Panc1 (cell line): ENCODE measurements at regions not wholly inside any gene's neighbourhood (a gene's known extent, or its start where the extent isn't known, plus 50 kb on each side); places are given as distances from the start of the nearest gene placed in this dataset.
"Not testable (repeated sequence)": the region's sequence is repeated elsewhere in the genome, so short reads cannot be mapped to it uniquely, and the experiment has no call there.

Source experiments
- ATAC-seq: fragments of 200-7000 bp; cut with Tn5 transposase; 2 replicates; pipeline ENCODE4 v1.9.1; 2020; ENCODE audit warnings: mild to moderate bottlenecking, moderate library complexity
- BruUV-seq: library from RNA; stranded (reverse); fragments of 400-500 nt; replicated peaks from 2 replicates; lab custom pipeline; 2021; lab: Mats Ljungman, UMichigan
- CTCF ChIA-PET: fragments of 300-600 bp; sonication (Branson Sonifier 250); formaldehyde crosslinking; loops from one replicate; lab custom pipeline; 2022; ENCODE audit warnings: antibody characterized with exemption; lab: Charles Lee
- POLR2A ChIA-PET: fragments of 300-600 bp; sonication (Branson Sonifier 250); formaldehyde crosslinking; loops from one replicate; lab custom pipeline; 2022; ENCODE audit warnings: antibody characterized with exemption; lab: Charles Lee
- DNase-seq: peaks from one replicate; pipeline ENCODE4 v3.0.0-alpha.2; 2010; ENCODE audit warnings: low read depth, low spot score
- H3K27ac ChIP-seq: 2 replicates; pipeline ENCODE4 v1.5.1; 2011; ENCODE audit warnings: mild to moderate bottlenecking, low read length, inconsistent platforms
- H3K27me3 ChIP-seq: fragments of 200-500 bp; sonication (Bioruptor generic); 2 replicates; pipeline ENCODE4 v1.6.0; 2014; ENCODE audit warnings: low read length, inconsistent platforms; ENCODE audit not compliant: control insufficient read depth, insufficient read depth
- H3K36me3 ChIP-seq: fragments of 200-500 bp; sonication (Bioruptor generic); 2 replicates; pipeline ENCODE4 v1.5.1; 2014; ENCODE audit warnings: inconsistent platforms, mild to moderate bottlenecking, low read length, moderate library complexity; ENCODE audit not compliant: control insufficient read depth, insufficient read depth
- H3K4me1 ChIP-seq: 2 replicates; pipeline ENCODE4 v1.5.1; 2011; ENCODE audit warnings: inconsistent platforms, mild to moderate bottlenecking, low read length, moderate library complexity; ENCODE audit not compliant: control insufficient read depth, insufficient read depth
- H3K4me3 ChIP-seq, 2 experiments: 2 replicates each; pipeline ENCODE4 v1.5.1; 2011 to 2012; ENCODE audit warnings: low read depth in 2 of 2, low read length in 2 of 2, mild to moderate bottlenecking in 2 of 2, inconsistent platforms in 1 of 2, moderate library complexity in 1 of 2
- H3K9me3 ChIP-seq: fragments of 200-500 bp; sonication (Bioruptor generic); 2 replicates; pipeline ENCODE4 v1.5.1; 2014; ENCODE audit warnings: low read depth, mild to moderate bottlenecking, inconsistent platforms, low read length, moderate library complexity; ENCODE audit not compliant: control insufficient read depth, insufficient read depth
- CTCF ChIP-seq: fragments of 450-650 bp; IDR thresholded peaks from 2 replicates; pipeline ENCODE4 v1.5.1; 2017; ENCODE audit warnings: mild to moderate bottlenecking
- POLR2AphosphoS5 ChIP-seq: IDR thresholded peaks from 2 replicates; pipeline ENCODE4 v1.6.1; 2012; ENCODE audit warnings: mild to moderate bottlenecking, low read depth, low read length, moderate library complexity
- REST ChIP-seq, 2 experiments: IDR thresholded peaks; 2 replicates each; pipeline ENCODE4 v1.6.1; 2011 to 2012; ENCODE audit warnings: low read depth in 2 of 2, control low read depth in 1 of 2, low read length in 1 of 2, mild to moderate bottlenecking in 1 of 2, moderate library complexity in 1 of 2; ENCODE audit not compliant: insufficient read depth in 1 of 2
- SIN3A ChIP-seq: IDR thresholded peaks from 2 replicates; pipeline ENCODE4 v1.6.1; 2012; ENCODE audit warnings: low read depth, mild to moderate bottlenecking, low read length, moderate library complexity, borderline replicate concordance; ENCODE audit not compliant: insufficient read depth
- TCF7L2 ChIP-seq: IDR thresholded peaks from 2 replicates; pipeline ENCODE4 v1.6.1; 2011; ENCODE audit warnings: mild to moderate bottlenecking, low read depth, low read length, inconsistent platforms
- in situ Hi-C: cut with HindIII; loops from 2 replicates; pipeline ENCODE4 v1.10.0; 2016; ENCODE audit warnings: low sequenced_read_pairs, low pct_unique_long_range_greater_than_20kb
- intact Hi-C: fragments of 100-400 bp; cut with micrococcal nuclease; formaldehyde crosslinking; loops from one replicate; pipeline ENCODE4 v1.10.0; 2022; ENCODE audit not compliant: unreplicated experiment

- Histone ChIP-seq H3K4me1 (no peaks in the 10 kb centered on the region), H3K9me3 (no peaks in the 10 kb centered on the region), H3K36me3 (no peaks in the 10 kb centered on the region), H3K27ac (no peak overlapping the region), H3K27me3 (no peaks in the 10 kb centered on the region), H3K4me3 (no peak overlapping the region)
- TF ChIP-seq CTCF (no peak), TCF7L2 (no peak), POLR2AphosphoS5 (no peak), SIN3A (no peak), REST (IDR thresholded peaks at IDR 0.05; ENCODE audit: insufficient read depth in 1 of 2, low read depth in 2 of 2, low read length in 1 of 2) (no peak)
- intact Hi-C loops: no loop called here
- ChIA-PET CTCF (no interaction called here), POLR2A (no interaction called here)
- in situ Hi-C loops: no loop called here
- DNase-seq: no peak
- no peak for ATAC-seq
- no TSS peak for BruUV-seq
Measured at GRCh38 chr18:38747153-38747552, 1181.6 kb upstream of the CELF4 start.

GRCh38 chr18:38720181-38720580, 1154.6 kb upstream of the CELF4 start:
- H3K27me3 ChIP-seq, ATAC-seq, H3K4me3 ChIP-seq, H3K9me3 ChIP-seq, intact Hi-C loops, H3K36me3 ChIP-seq, BruUV-seq, H3K27ac ChIP-seq, CTCF ChIA-PET, H3K4me1 ChIP-seq, DNase-seq, POLR2A ChIA-PET, in situ Hi-C loops: not testable (repeated sequence)

- in situ Hi-C loops: no loop called here
- H3K36me3 ChIP-seq: no peaks in the 10 kb centered on the region
- CTCF ChIA-PET: no interaction called here
- no peak for ATAC-seq
- no peaks in the 10 kb centered on the region for H3K9me3 ChIP-seq
- no TSS peak for BruUV-seq
- H3K27ac ChIP-seq: no peak overlapping the region
- no peaks in the 10 kb centered on the region for H3K4me1 ChIP-seq
- intact Hi-C loops: no loop called here
- no peaks in the 10 kb centered on the region for H3K27me3 ChIP-seq
- TF ChIP-seq POLR2AphosphoS5 (no peak), TCF7L2 (no peak), REST (IDR thresholded peaks at IDR 0.05; ENCODE audit: insufficient read depth in 1 of 2, low read depth in 2 of 2, low read length in 1 of 2) (no peak), SIN3A (no peak), CTCF (no peak)
- no peak overlapping the region for H3K4me3 ChIP-seq
- no peak for DNase-seq
- POLR2A ChIA-PET: no interaction called here
Measured at GRCh38 chr18:38718365-38718901, 1152.8 kb upstream of the CELF4 start.
